ENCODE measurements at regions not wholly inside any gene's neighbourhood (a gene's known extent, or its start where the extent isn't known, plus 50 kb on each side); places are given as distances from the start of the nearest gene placed in this dataset.

GRCh38 chr12:59904874-59905521 is 309.2 kb downstream of the SLC16A7 start:
- peak; percentile 30 to 81 for DNase-seq (ENCODE audit: low read depth in 2 of 2)
- Histone ChIP-seq H3K4me1 (ENCODE audit: control insufficient read depth, extremely low read depth, insufficient read depth, low read length) (no peaks in the 10 kb centered on the region), H3K79me2 (ENCODE audit: control insufficient read depth, insufficient read depth, low read length) (no peaks in the 10 kb centered on the region), H3K9ac (ENCODE audit: insufficient read depth, low read length) (no peak overlapping the region), H3K36me3 (ENCODE audit: control insufficient read depth, insufficient read depth, low read length) (no peaks in the 10 kb centered on the region), H3K27me3 (ENCODE audit: control insufficient read depth, insufficient read depth, low read length) (no peaks in the 10 kb centered on the region), H3K4me2 (ENCODE audit: extremely low read depth, insufficient read depth, low read length) (no peak overlapping the region), H2AFZ (ENCODE audit: low read length) (no peak overlapping the region), H3K27ac (ENCODE audit: insufficient read depth, low read length) (no peak overlapping the region), H4K20me1 (ENCODE audit: control insufficient read depth, extremely low read depth, insufficient read depth, low read length) (no peaks in the 10 kb centered on the region), H3K4me3 (replicated peaks in 1 of 4; ENCODE audit: control extremely low read depth in 1 of 4, insufficient read depth in 1 of 4, low read depth in 3 of 4, low read length in 4 of 4) (no peak overlapping the region), H3K9me3 (ENCODE audit: control insufficient read depth, insufficient read depth, low read depth, low read length) (no peaks in the 10 kb centered on the region)
- no peak for TF ChIP-seq EZH2 (IDR thresholded peaks at IDR 0.05; ENCODE audit: low read length, missing control alignments)
- no peak for TF ChIP-seq CTCF (conservative IDR thresholded peaks at IDR 0.05 in 1 of 2, IDR thresholded peaks at IDR 0.05 in 1 of 2; ENCODE audit: low read depth in 1 of 2, low read length in 2 of 2)

- no peak overlapping the region for H3K4me2 ChIP-seq (ENCODE audit: extremely low read depth, insufficient read depth, low read length)
- H2AFZ ChIP-seq (ENCODE audit: low read length), result no peak overlapping the region
- no peaks in the 10 kb centered on the region for H3K9me3 ChIP-seq (ENCODE audit: control insufficient read depth, insufficient read depth, low read depth, low read length)
- no peak overlapping the region for H3K9ac ChIP-seq (ENCODE audit: insufficient read depth, low read length)
- H3K79me2 ChIP-seq (ENCODE audit: control insufficient read depth, insufficient read depth, low read length), result no peaks in the 10 kb centered on the region
- no peak overlapping the region for H3K27ac ChIP-seq (ENCODE audit: insufficient read depth, low read length)
- H3K36me3 ChIP-seq (ENCODE audit: control insufficient read depth, insufficient read depth, low read length), result no peaks in the 10 kb centered on the region
- no peak overlapping the region for H3K4me3 ChIP-seq (replicated peaks in 1 of 4; ENCODE audit: control extremely low read depth in 1 of 4, insufficient read depth in 1 of 4, low read depth in 3 of 4, low read length in 4 of 4)
- no peak for TF ChIP-seq CTCF (conservative IDR thresholded peaks at IDR 0.05 in 1 of 2, IDR thresholded peaks at IDR 0.05 in 1 of 2; ENCODE audit: low read depth in 1 of 2, low read length in 2 of 2)
- no peaks in the 10 kb centered on the region for H4K20me1 ChIP-seq (ENCODE audit: control insufficient read depth, extremely low read depth, insufficient read depth, low read length)
- DNase-seq (ENCODE audit: low read depth in 2 of 2), result no peak
- H3K27me3 ChIP-seq (ENCODE audit: control insufficient read depth, insufficient read depth, low read length), result no peaks in the 10 kb centered on the region
- no peaks in the 10 kb centered on the region for H3K4me1 ChIP-seq (ENCODE audit: control insufficient read depth, extremely low read depth, insufficient read depth, low read length)
Measured at GRCh38 chr12:59911516-59911915, 315.7 kb downstream of the SLC16A7 start.

- no peaks in the 10 kb centered on the region for H3K79me2 ChIP-seq (ENCODE audit: control insufficient read depth, insufficient read depth, low read length)
- no peak overlapping the region for H3K9ac ChIP-seq (ENCODE audit: insufficient read depth, low read length)
- no peaks in the 10 kb centered on the region for H3K27me3 ChIP-seq (ENCODE audit: control insufficient read depth, insufficient read depth, low read length)
- H3K4me3 ChIP-seq (replicated peaks in 1 of 4; ENCODE audit: control extremely low read depth in 1 of 4, insufficient read depth in 1 of 4, low read depth in 3 of 4, low read length in 4 of 4), result no peak overlapping the region
- H2AFZ ChIP-seq (ENCODE audit: low read length), result no peak overlapping the region
- H3K36me3 ChIP-seq (ENCODE audit: control insufficient read depth, insufficient read depth, low read length), result no peaks in the 10 kb centered on the region
- H3K4me2 ChIP-seq (ENCODE audit: extremely low read depth, insufficient read depth, low read length), result no peak overlapping the region
- TF ChIP-seq EZH2 (IDR thresholded peaks at IDR 0.05; ENCODE audit: low read length, missing control alignments), result no peak
- TF ChIP-seq CTCF (conservative IDR thresholded peaks at IDR 0.05 in 1 of 2, IDR thresholded peaks at IDR 0.05 in 1 of 2; ENCODE audit: low read depth in 1 of 2, low read length in 2 of 2), result no peak
- H3K4me1 ChIP-seq (ENCODE audit: control insufficient read depth, extremely low read depth, insufficient read depth, low read length), result no peaks in the 10 kb centered on the region
- no peak for DNase-seq (ENCODE audit: low read depth in 2 of 2)
- H3K9me3 ChIP-seq (ENCODE audit: control insufficient read depth, insufficient read depth, low read depth, low read length), result no peaks in the 10 kb centered on the region
- H3K27ac ChIP-seq (ENCODE audit: insufficient read depth, low read length), result no peak overlapping the region
- H4K20me1 ChIP-seq (ENCODE audit: control insufficient read depth, extremely low read depth, insufficient read depth, low read length), result no peaks in the 10 kb centered on the region
Measured at GRCh38 chr12:59916988-59917387, 321.2 kb downstream of the SLC16A7 start.

Data from fibroblast of lung (primary cell).